GM18502 (cell line): ENCODE measurements at regions not wholly inside any gene's neighbourhood (a gene's known extent, or its start where the extent isn't known, plus 50 kb on each side); places are given as distances from the start of the nearest gene placed in this dataset.
"Not testable (repeated sequence)": the region's sequence is repeated elsewhere in the genome, so short reads cannot be mapped to it uniquely, and the experiment has no call there.

Experiments used
- ATAC-seq: cut with Tn5 transposase; IDR thresholded peaks from one replicate; pipeline ENCODE4 v1.9.1; 2021; ENCODE audit warnings: mild to moderate bottlenecking; ENCODE audit not compliant: unreplicated experiment, poor library complexity

DNA sequence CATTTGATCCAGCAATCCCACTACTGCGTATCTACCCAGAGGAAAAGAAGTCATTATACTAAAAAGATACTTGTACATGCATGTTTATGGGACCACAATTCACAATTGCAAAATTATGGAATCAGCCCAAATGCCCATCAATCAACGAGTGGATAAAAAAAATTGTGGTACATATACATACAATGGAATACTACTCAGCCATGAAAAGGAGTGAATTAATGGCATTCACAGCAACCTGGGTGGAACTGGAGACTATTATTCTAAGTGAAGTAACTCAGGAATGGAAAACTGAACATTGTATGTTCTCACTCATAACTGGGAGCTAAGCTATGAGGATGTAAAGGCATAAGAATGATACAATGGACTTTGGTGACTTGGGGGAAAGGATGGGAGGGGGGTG, 227.3 kb downstream of the IGSF11 start:
- not testable (repeated sequence) for ATAC-seq

- no peak for ATAC-seq
Measured at GRCh38 chr3:118808723-118809122, 225.9 kb downstream of the IGSF11 start.

DNA sequence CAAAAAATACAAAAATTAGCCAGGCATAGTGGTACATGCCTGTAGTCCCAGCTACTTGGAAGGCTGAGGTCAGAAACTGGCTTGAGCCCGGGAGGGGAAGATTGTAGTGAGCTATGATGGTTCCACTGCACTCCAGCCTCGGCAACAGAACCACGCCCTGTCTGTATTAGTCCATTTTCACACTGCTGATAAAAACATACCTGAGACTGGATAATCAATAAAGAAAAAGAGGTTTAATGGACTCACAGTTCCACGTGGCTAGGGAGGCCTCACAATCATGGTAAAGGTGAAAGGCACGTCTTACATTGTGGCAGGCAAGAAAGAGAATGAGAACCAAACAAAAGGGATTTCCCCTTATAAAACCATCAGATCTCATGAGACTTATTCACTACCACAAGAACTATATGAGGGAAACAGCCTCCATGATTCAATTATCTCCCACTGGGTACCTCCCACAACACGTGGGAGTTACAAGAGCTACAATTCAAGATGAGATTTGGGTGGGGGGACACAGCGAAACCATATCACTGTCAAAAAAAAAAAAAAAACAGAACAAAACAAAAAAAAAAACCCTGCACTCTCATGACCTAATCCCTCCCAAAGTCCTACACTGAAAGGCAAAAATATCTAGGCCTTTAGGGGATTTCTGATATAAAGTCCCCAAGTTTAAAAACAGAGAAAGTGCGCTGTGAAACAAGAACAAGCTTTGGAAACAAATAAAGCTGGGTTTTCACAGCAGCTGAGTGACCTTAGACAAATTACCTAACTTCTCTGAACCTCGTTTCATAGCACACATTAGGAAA, 224.7 kb downstream of the IGSF11 start:
- peak; percentile 48 for ATAC-seq

DNA sequence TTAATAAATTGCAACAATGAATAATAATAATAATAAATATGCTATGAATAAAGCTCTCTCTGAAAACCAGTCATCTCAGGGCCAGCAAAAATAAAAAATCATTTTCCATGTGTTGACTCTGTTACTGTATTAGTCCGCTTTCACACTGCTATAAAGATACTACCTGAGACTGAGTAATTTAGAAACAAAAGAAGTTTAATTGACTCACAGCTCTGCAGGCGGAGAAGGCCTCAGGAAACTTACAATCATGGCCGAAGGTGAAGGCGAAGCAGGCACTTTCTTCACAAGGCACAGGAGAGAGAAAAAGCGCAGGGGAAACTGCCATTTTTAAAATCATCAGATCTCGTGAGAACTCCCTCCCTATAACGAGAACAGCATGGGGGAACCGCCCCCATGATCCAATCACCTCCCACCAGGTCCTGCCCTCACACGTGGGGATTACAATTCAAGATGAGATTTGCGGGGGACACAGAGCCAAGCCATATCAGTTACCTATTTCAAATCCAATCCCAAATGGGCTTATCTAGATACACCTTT, 224.1 kb downstream of the IGSF11 start:
- peak; percentile 34 for ATAC-seq

DNA sequence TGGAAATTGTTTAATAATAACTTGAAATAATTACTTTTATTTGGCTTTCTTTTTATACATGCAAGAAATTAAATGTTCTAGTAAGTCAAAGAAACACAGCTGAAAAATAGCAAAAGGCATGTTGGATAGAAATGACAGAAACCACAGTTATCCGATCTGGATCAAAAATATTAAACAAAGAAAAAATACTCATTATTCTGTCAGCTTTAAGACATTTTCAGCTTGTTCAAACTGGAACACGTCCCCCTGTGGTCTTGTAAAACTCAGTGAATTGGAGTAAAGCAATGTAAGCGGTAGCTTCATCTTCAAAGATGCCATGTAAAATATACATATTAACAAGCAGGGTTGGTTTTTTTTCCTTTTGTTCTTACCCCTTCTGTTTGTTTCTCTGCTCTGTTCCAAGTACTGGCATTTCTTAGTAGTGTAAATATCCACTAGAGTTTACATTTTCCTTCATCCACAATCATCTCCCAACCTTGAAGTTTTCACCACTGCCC, 223.4 kb downstream of the IGSF11 start:
- ATAC-seq: no peak

DNA sequence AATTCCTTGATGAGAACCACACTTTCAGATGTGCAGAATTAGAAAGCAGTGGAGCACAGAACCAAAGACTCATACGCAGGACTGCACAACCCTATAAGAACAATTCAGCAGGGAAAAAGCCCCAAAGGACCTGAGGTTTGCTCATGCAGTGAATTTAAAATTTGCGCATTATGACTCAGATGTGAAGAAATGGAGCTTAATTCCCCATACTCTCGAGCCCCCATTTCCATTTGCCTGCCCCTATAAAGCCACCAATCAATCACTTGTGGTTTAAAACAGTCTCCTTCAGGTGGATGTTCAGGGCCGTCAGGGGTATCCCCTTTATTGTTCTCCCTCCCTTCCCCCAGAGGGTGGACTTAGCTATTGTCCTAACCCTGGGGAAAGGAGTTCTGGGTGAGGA, 221.2 kb downstream of the IGSF11 start:
- no peak for ATAC-seq

DNA sequence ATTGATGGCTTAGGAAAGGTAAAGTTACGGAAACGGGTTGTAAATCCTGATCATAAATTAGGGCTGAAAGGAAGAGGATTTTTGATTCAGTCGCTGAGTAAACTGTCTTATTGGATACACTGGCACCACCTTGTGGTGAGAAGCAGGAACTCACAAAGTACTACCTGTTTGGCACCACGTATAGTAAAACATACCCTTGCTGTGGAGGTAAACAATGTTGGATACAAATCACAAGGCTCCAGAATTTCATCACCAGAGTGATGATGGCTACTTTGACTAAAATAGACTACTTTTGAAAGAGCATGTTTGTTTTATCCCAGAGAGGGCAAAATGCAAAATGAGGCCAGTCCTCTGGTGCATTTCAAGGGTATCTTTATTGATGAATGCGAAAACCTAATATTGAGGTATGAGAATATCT, 216.9 kb downstream of the IGSF11 start:
- ATAC-seq: peak; percentile 78

DNA sequence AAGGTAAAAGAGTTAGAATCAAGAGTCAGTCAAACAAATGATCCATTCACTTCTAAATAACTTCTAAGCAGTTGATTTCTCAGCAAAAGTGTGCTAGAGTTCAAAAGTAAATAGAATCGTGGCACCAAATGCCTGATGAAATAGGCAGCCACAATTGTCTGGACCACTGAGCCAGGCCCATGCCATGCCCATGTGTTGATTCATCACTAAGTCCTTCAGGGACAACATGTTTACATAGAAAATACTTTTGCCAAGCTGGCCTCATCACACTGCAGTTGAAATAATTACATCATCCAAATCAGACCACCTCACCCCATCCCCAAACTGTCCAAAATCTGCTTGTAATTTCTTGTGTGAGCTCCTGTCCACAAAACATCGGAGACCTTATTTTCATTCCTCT, 216.3 kb downstream of the IGSF11 start:
- ATAC-seq: no peak

DNA sequence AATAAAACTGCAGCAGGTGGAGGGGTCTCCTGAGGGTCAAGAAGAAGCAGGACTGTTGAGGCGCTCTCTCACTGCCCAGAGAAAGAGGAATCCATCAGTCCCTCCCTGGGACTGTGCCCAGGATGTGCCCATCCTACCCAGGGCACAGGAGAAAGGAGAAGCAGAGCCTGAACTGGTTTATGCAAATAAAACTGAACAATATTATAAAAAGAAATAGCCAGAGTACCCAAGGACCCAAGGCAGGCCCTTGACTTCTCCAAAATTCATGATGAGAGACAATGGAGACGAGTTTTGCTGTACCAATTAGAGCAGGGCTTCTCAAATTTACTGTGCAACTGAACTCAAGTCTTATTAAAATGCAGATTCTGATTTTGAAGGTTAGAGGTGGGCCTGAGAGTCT, 211.0 kb downstream of the IGSF11 start:
- ATAC-seq: no peak

DNA sequence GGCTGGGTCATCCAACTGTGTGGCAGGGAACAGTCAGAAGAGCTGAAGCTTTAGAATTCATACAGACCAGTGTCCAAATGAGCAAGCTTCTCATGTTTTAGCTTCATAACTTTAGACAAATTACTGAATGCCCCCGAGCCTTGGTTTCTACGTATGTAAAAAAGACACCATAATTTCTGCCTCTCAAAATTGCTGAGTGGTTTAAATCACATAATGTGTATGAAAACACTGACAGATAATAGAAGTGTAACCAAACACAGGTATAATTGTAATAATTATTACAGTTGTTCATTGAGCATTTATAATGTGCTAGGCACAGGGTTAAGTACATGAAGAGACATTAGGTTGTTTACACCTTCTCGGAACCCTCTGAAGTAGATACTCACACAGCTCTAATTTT, 207.2 kb downstream of the IGSF11 start:
- ATAC-seq: no peak

GRCh38 chr3:118828351-118828750, 206.3 kb downstream of the IGSF11 start:
- ATAC-seq: no peak

- ATAC-seq: no peak
Measured at GRCh38 chr3:118833075-118833474, 201.6 kb downstream of the IGSF11 start.

DNA sequence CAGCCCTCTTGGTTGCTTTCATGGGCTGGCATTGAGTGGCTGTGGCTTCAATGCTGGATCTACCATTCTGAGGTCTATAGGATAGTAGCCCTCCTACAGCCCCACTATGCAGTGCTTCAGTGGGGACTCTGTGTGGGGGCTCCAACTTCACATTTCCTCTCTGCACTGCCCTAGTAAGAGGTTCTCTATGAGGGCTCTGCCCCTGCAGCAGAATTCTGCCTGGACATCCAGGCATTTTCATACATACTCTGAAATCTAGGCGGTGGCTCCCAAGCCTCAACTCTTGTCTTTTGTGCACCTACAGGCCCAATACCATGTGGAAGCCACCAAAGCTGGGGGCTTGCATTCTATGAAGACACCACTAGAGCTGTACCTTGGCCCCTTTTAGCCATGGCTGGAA, 195.8 kb downstream of the IGSF11 start:
- no peak for ATAC-seq

DNA sequence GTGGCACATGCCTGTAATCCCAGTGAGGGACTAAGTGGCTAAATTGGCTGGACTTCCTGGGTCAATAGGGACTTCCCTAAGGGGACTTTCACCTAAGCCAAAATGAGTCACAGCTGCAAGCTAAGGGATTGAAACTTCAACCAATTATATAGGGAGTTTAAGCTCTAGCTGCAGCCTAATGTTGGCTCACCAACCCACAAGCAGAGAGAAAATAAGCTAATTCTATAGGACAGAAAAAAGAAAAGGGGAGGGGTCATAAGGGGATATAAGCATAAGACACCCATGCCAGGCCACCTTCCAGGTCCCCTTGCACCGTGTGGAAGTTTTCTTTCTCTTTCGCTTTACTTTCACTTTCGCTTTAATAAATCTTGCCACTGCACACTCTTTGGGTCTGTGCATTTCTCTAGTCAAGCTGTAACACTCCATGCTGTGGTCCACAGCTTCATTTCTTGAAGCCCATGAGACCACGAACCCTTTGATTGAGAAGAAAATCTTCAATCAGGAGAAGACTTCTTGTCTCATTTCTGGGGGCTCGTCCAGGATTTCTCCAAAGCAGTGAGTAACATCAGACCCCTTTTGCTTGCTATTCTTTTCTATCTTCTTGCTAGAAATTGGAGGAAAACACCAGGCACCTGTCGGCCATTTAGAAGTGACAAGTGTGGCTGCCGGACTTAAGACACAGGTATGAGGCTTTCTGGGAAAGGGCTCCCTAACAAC, 192.3 kb downstream of the IGSF11 start:
- no peak for ATAC-seq

DNA sequence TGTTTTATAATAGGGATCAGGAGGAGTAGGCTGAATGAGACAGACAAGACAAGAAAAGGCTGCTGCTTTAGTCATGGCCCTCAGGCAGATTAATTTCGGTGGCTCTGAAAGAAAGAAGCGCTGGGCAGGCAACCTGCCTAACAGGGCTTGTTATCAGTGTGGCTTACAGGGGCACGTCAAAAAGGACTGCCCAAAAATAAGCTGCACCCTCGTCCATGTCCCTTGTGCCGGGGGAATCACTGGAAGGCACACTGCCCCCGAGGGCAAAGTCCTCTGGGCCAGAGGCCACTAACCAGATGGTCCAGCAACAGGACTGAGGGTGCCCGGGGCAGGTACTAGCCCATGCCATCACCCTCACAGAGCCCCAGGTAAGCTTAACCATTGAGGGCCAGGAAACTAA, 188.5 kb downstream of the IGSF11 start:
- ATAC-seq: no peak
